GM12878 (cell line): ENCODE measurements at regions not wholly inside any gene's neighbourhood (a gene's known extent, or its start where the extent isn't known, plus 50 kb on each side); places are given as distances from the start of the nearest gene placed in this dataset.

Source experiments
- ATAC-seq: fragments of 200-7000 bp; cut with Tn5 transposase; 3 replicates; pipeline ENCODE4 v1.9.1; 2020; ENCODE audit warnings: mild to moderate bottlenecking, moderate library complexity
- BruUV-seq: library from RNA; stranded (reverse); fragments of 400-500 nt; replicated peaks from 2 replicates; lab custom pipeline; 2021; lab: Mats Ljungman, UMichigan
- CTCF ChIA-PET: fragments of 300-600 bp; sonication (Branson Sonifier 250); formaldehyde crosslinking; extraction: SDS; loops from one replicate; lab custom pipeline; 2021; ENCODE audit warnings: inconsistent platforms; lab: Yijun Ruan, JAX
- POLR2A ChIA-PET: fragments of 350-600 bp; formaldehyde crosslinking; extraction: SDS; loops from one replicate; lab custom pipeline; 2021; ENCODE audit warnings: inconsistent platforms; lab: Charles Lee
- RAD21 ChIA-PET: fragments of 300-600 bp; sonication (Branson Sonifier 250); formaldehyde crosslinking; loops from one replicate; lab custom pipeline; 2023; ENCODE audit warnings: antibody characterized with exemption; ENCODE audit not compliant: unreplicated experiment; lab: Charles Lee
- SMC1A ChIA-PET: fragments of 300-600 bp; sonication (Branson Sonifier 250); formaldehyde crosslinking; loops from one replicate; lab custom pipeline; 2023; ENCODE audit not compliant: unreplicated experiment, uncharacterized antibody; lab: Charles Lee
- DNase-seq: peaks from one replicate; pipeline ENCODE4 v3.0.0-alpha.2; 2011; ENCODE audit warnings: low read depth, low spot score
- FAIRE-seq: peaks from 3 replicates; lab custom pipeline; 2011; peaks lifted over from hg19 to GRCh38; lab: Jason Lieb, UNC
- H2AFZ ChIP-seq: 2 replicates; pipeline ENCODE4 v1.6.0; 2011; ENCODE audit warnings: low read depth, low read length, control low read depth; ENCODE audit not compliant: control insufficient read depth
- H3K27ac ChIP-seq: 2 replicates; pipeline ENCODE4 v1.5.1; 2011; ENCODE audit warnings: control low read depth; ENCODE audit not compliant: control insufficient read depth, insufficient read depth
- H3K27me3 ChIP-seq, 2 experiments: replicated peaks in 1 of 2; 2 replicates each; pipeline versions ENCODE4 v1.6.0 to v1.6.1; 2011; ENCODE audit warnings: low read length in 1 of 2; ENCODE audit not compliant: control insufficient read depth in 2 of 2, insufficient read depth in 2 of 2
- H3K36me3 ChIP-seq, 2 experiments: 2 replicates each; pipeline ENCODE4 v1.5.1; 2011; ENCODE audit warnings: low read length in 1 of 2; ENCODE audit not compliant: control insufficient read depth in 2 of 2, insufficient read depth in 2 of 2
- H3K4me1 ChIP-seq: 2 replicates; pipeline ENCODE4 v1.6.1; 2011; ENCODE audit warnings: mild to moderate bottlenecking, low read length, moderate library complexity, mixed read lengths; ENCODE audit not compliant: control insufficient read depth, insufficient read depth
- H3K4me2 ChIP-seq: 2 replicates; pipeline ENCODE4 v1.6.0; 2011; ENCODE audit warnings: control low read depth; ENCODE audit not compliant: control insufficient read depth, insufficient read depth
- H3K4me3 ChIP-seq: fragments of 200-600 bp; sonication (generic); 2 replicates; pipeline ENCODE4 v1.5.1; 2016
- H3K79me2 ChIP-seq: 2 replicates; pipeline ENCODE4 v1.6.0; 2011; ENCODE audit warnings: low read length; ENCODE audit not compliant: control insufficient read depth, insufficient read depth
- H3K9ac ChIP-seq: 2 replicates; pipeline ENCODE4 v1.8.0; 2011; ENCODE audit warnings: low read length, control low read depth, mixed read lengths; ENCODE audit not compliant: control insufficient read depth, insufficient read depth
- H3K9me3 ChIP-seq: replicated peaks from 3 replicates; pipeline ENCODE4 v1.5.1; 2011; ENCODE audit warnings: mild to moderate bottlenecking, low read length; ENCODE audit not compliant: control insufficient read depth, insufficient read depth
- H4K20me1 ChIP-seq: 2 replicates; pipeline ENCODE4 v1.6.0; 2011; ENCODE audit not compliant: control insufficient read depth, insufficient read depth
- BRCA1 ChIP-seq: IDR thresholded peaks from 2 replicates; pipeline ENCODE4 v1.6.1; 2011; ENCODE audit warnings: low read depth, low read length, improper control_type of control experiment
- CREM ChIP-seq: IDR thresholded peaks from 2 replicates; pipeline ENCODE4 v1.6.1; 2014; ENCODE audit warnings: antibody characterized with exemption, low read depth
- FOXK2 ChIP-seq: fragments of 450-650 bp; IDR thresholded peaks from 2 replicates; pipeline ENCODE4 v1.6.1; 2017; ENCODE audit warnings: mild to moderate bottlenecking, moderate library complexity
- HCFC1 ChIP-seq: fragments of 150-350 bp; IDR thresholded peaks from 2 replicates; pipeline ENCODE4 v1.6.1; 2014; ENCODE audit warnings: low read length
- MEF2B ChIP-seq: fragments of 450-650 bp; IDR thresholded peaks from 2 replicates; pipeline ENCODE4 v1.6.1; 2018; ENCODE audit warnings: mild to moderate bottlenecking, moderate library complexity; ENCODE audit not compliant: partially characterized antibody, poor library complexity, severe bottlenecking
- MYC ChIP-seq: IDR thresholded peaks from 2 replicates; pipeline ENCODE4 v1.6.1; 2011; ENCODE audit warnings: mild to moderate bottlenecking, low read length, moderate library complexity, inconsistent platforms; ENCODE audit not compliant: insufficient read depth, insufficient replicate concordance, insufficient read length, severe bottlenecking
- SIN3A ChIP-seq: IDR thresholded peaks from 2 replicates; pipeline ENCODE4 v1.6.1; 2012; ENCODE audit warnings: low read depth, low read length, improper control_type of control experiment
- SMAD5 ChIP-seq: IDR thresholded peaks from 2 replicates; pipeline ENCODE4 v1.6.1; 2016; ENCODE audit warnings: antibody characterized with exemption, low read depth
- STAT1 ChIP-seq: fragments of 450-650 bp; conservative IDR thresholded peaks from 2 replicates; pipeline ENCODE4 v1.6.1; 2014; ENCODE audit warnings: antibody characterized with exemption, mild to moderate bottlenecking
- ZNF384 ChIP-seq: IDR thresholded peaks from 2 replicates; pipeline ENCODE4 v1.6.1; 2012; ENCODE audit warnings: low read depth, mild to moderate bottlenecking, low read length, improper control_type of control experiment, borderline replicate concordance
- WGBS: methylation state at CpG from one replicate; pipeline ENCODE4 v1.1.6; 2016; ENCODE audit warnings: low lambda C conversion rate; ENCODE audit not compliant: insufficient replicate concordance, insufficient coverage; ENCODE audit errors: missing lambda C conversion rate; 5-methylcytosine and 5-hydroxymethylcytosine counted together
- in situ Hi-C: fragments of 300-500 bp; cut with MboI; formaldehyde crosslinking; loops from 9 replicates; pipeline ENCODE4 v1.14.3; 2018; ENCODE audit warnings: mixed read lengths
- intact Hi-C: fragments of 100-400 bp; cut with micrococcal nuclease; formaldehyde crosslinking; loops from one replicate; pipeline ENCODE4 v1.14.2; 2022; ENCODE audit not compliant: unreplicated experiment
- TF ChIP-seq, protein P1 (sequence below): fragments of 450-650 bp; formaldehyde crosslinking; IDR thresholded peaks from 2 replicates; pipeline ENCODE4 v1.4.0; 2022; ENCODE audit warnings: mild to moderate bottlenecking, moderate library complexity
- TF ChIP-seq, protein P2 (sequence below): IDR thresholded peaks from 2 replicates; pipeline ENCODE4 v1.6.1; 2012; ENCODE audit warnings: low read length, inconsistent platforms
- TF ChIP-seq, protein P3 (sequence below): fragments of 450-650 bp; IDR thresholded peaks from 2 replicates; pipeline ENCODE4 v1.6.1; 2017; ENCODE audit warnings: low read depth, mild to moderate bottlenecking, moderate library complexity

DNA sequence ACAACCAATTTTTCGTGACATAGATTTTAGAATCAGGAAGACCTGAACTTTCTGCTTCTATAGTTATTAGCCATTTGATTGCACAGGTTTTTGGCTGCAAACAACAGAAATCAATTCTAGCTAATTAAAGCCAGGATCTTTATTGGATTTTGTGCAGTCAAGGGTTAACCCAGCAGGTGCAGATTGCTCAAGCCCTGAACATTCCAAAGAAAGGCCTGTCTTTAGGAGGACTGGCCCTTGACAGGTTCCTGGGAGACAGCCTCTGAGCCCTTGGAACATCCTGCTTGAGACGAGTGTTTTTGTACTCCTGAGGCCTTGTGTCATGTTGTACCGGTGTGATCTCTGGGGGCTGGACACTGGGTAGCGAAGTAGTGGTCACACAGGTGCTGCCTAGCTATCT is 174.6 kb downstream of the PTCSC3 start:
- Histone ChIP-seq H3K79me2 (no peaks in the 10 kb centered on the region), H3K27me3 (no peaks in the 10 kb centered on the region; a peak in 1 of 4 replicates), H3K27ac (no peak overlapping the region), H3K4me1 (no peaks in the 10 kb centered on the region), H3K4me2 (no peak overlapping the region), H3K4me3 (no peak overlapping the region), H2AFZ (no peak overlapping the region), H3K36me3 (no peaks in the 10 kb centered on the region), H3K9ac (no peak overlapping the region), H4K20me1 (no peaks in the 10 kb centered on the region), H3K9me3 (no peaks in the 10 kb centered on the region)
- SMC1A ChIA-PET = no interaction called here
- intact Hi-C loops = no loop called here
- CTCF ChIA-PET = no interaction called here
- in situ Hi-C loops = no loop called here
- ATAC-seq (no peak), FAIRE-seq (no peak), DNase-seq (no peak)
- BruUV-seq = no TSS peak
- POLR2A ChIA-PET = no interaction called here
- 59% methylated on average over 4 of the region's 4 CpGs for WGBS
- RAD21 ChIA-PET = no interaction called here
- TF ChIP-seq FOXK2 (no peak), SIN3A (no peak), ZNF384 (no peak), CREM (no peak), BRCA1 (no peak)
- TF ChIP-seq, all 136 proteins: peak for 0

DNA sequence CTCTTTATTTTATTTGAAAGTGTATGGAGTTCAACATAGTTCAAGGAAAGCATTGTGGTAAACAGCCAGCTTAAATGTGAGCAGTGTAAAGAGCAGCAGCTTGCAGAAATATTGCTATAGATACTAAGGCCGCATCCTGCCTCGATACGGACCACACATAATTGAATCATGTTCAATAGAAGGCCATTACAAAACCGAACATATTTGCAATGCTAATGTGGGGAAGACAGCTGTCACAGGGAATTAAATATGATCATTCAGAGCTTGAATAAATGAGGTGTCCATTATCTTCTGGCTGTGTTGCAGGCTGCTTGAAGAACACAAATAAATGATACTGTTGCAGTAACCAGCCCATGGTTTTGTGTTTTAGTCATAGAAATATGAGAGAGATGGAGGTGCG is 173.2 kb downstream of the BRMS1L start:
- POLR2A ChIA-PET = no interaction called here
- Histone ChIP-seq H3K4me3 (no peak overlapping the region), H3K27me3 (no peaks in the 10 kb centered on the region), H2AFZ (no peak overlapping the region), H3K9ac (no peak overlapping the region), H3K4me1 (no peaks in the 10 kb centered on the region), H4K20me1 (no peaks in the 10 kb centered on the region), H3K9me3 (no peaks in the 10 kb centered on the region), H3K79me2 (no peaks in the 10 kb centered on the region), H3K36me3 (no peaks in the 10 kb centered on the region), H3K4me2 (no peak overlapping the region), H3K27ac (no peak overlapping the region)
- in situ Hi-C loops (no loop called here), intact Hi-C loops (no loop called here)
- SMC1A ChIA-PET = interaction anchor here (1.2 kb wide), 1 partner anchor 53 kb away, joined by 4 read pairs; no protein-coding TSS in a partner anchor
- BruUV-seq = no TSS peak
- RAD21 ChIA-PET = no interaction called here
- 58% methylated on average over 5 of the region's 5 CpGs for WGBS
- DNase-seq (no peak), ATAC-seq (no peak), FAIRE-seq (no peak)
- CTCF ChIA-PET = interaction anchor here (1.8 kb wide), 1 partner anchor 70 kb away, joined by 7 read pairs; no protein-coding TSS in a partner anchor
- TF ChIP-seq ZNF384 = no peak
- TF ChIP-seq, protein P1, sequence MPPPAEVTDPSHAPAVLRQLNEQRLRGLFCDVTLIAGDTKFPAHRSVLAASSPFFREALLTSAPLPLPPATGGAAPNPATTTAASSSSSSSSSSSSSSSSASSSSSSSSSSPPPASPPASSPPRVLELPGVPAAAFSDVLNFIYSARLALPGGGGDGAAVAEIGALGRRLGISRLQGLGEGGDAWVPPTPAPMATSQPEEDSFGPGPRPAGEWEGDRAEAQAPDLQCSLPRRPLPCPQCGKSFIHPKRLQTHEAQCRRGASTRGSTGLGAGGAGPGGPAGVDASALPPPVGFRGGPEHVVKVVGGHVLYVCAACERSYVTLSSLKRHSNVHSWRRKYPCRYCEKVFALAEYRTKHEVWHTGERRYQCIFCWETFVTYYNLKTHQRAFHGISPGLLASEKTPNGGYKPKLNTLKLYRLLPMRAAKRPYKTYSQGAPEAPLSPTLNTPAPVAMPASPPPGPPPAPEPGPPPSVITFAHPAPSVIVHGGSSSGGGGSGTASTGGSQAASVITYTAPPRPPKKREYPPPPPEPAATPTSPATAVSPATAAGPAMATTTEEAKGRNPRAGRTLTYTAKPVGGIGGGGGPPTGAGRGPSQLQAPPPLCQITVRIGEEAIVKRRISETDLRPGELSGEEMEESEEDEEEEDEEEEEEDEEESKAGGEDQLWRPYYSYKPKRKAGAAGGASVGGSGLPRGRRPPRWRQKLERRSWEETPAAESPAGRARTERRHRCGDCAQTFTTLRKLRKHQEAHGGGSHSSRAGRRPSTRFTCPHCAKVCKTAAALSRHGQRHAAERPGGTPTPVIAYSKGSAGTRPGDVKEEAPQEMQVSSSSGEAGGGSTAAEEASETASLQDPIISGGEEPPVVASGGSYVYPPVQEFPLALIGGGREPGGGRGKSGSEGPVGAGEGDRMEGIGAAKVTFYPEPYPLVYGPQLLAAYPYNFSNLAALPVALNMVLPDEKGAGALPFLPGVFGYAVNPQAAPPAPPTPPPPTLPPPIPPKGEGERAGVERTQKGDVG (CRISPR knock-in tag) = no peak
- TF ChIP-seq MYC = no peak
- TF ChIP-seq, protein P2, sequence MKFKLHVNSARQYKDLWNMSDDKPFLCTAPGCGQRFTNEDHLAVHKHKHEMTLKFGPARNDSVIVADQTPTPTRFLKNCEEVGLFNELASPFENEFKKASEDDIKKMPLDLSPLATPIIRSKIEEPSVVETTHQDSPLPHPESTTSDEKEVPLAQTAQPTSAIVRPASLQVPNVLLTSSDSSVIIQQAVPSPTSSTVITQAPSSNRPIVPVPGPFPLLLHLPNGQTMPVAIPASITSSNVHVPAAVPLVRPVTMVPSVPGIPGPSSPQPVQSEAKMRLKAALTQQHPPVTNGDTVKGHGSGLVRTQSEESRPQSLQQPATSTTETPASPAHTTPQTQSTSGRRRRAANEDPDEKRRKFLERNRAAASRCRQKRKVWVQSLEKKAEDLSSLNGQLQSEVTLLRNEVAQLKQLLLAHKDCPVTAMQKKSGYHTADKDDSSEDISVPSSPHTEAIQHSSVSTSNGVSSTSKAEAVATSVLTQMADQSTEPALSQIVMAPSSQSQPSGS = no peak
- TF ChIP-seq, protein P3, sequence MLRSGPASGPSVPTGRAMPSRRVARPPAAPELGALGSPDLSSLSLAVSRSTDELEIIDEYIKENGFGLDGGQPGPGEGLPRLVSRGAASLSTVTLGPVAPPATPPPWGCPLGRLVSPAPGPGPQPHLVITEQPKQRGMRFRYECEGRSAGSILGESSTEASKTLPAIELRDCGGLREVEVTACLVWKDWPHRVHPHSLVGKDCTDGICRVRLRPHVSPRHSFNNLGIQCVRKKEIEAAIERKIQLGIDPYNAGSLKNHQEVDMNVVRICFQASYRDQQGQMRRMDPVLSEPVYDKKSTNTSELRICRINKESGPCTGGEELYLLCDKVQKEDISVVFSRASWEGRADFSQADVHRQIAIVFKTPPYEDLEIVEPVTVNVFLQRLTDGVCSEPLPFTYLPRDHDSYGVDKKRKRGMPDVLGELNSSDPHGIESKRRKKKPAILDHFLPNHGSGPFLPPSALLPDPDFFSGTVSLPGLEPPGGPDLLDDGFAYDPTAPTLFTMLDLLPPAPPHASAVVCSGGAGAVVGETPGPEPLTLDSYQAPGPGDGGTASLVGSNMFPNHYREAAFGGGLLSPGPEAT = no peak
- no peak for TF ChIP-seq HCFC1
- TF ChIP-seq STAT1 = no peak
- TF ChIP-seq SMAD5 = no peak
- TF ChIP-seq MEF2B = no peak
